NOMO-1 (cell line): ENCODE measurements at regions not wholly inside any gene's neighbourhood (a gene's known extent, or its start where the extent isn't known, plus 50 kb on each side); places are given as distances from the start of the nearest gene placed in this dataset.
"Not testable (repeated sequence)": the region's sequence is repeated elsewhere in the genome, so short reads cannot be mapped to it uniquely, and the experiment has no call there.

Experiments
- DNase-seq, 2 experiments: peaks; one replicate each; lab custom pipeline; 2025; ENCODE audit not compliant: unreplicated experiment in 2 of 2; lab: John Stamatoyannopoulos, UW

- no peak for DNase-seq
Observed at GRCh38 chr6:8829296-8829695, 394.0 kb upstream of the SLC35B3 start.

DNA sequence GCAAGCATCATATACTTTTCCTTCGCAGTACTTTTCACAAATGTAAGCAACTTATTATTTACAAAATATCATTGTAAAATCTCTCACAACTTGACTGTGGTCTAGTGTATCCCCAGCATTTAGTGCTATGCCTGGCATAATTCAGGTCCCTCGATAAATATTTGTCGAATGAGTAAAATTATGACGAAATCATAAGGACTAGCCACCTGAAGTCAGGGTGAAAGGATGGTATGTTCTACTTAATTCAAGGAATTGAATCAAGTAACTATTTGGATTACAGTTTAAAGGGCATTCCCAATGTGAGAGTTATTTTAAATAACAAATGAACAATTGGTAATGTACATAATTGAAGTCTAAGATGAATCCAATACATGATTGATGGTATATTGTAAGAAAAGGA is 393.0 kb upstream of the SLC35B3 start:
- DNase-seq = no peak

DNA sequence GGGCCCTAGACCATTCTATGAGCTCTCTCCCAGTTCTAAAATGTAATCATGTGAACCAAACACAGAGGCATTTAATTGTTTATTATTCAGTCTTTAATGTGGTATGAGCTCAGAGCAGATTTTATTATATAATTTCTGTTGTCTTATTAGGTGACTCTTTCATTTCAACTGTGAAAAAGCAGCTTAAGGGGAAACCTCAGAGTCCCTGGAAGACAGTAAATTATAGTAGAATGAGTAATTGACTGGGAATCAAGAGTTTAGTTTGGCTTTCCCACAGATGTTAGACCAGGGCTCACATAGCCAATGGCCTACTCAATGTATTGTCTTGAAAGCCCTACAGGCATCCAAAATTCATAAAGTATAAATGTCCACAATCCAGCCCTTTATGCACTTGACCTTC is 390.4 kb upstream of the SLC35B3 start:
- no peak for DNase-seq

DNA sequence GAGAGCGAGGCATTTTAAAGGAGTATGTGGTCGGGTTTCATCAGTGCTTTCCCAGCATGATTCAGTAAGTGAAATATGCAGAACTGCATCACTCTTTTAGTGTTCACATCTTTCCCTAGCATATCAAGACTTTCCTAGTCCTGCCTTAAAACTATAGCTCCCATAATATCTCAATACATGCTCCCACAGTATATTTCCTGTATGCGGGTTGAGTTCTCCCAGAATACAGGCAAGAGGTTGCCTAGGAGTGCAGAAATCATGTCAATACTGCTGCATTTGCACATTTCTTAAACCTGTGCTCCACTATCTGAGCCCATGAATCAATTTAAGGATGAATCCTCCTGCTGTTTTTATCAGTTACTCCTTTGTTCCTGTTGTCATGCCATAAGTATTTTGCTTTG is 386.6 kb upstream of the SLC35B3 start:
- no peak for DNase-seq

- DNase-seq = no peak
Observed at GRCh38 chr6:8820313-8820712, 385.0 kb upstream of the SLC35B3 start.

GRCh38 chr6:8819446-8819845 is 384.1 kb upstream of the SLC35B3 start:
- no peak for DNase-seq

DNA sequence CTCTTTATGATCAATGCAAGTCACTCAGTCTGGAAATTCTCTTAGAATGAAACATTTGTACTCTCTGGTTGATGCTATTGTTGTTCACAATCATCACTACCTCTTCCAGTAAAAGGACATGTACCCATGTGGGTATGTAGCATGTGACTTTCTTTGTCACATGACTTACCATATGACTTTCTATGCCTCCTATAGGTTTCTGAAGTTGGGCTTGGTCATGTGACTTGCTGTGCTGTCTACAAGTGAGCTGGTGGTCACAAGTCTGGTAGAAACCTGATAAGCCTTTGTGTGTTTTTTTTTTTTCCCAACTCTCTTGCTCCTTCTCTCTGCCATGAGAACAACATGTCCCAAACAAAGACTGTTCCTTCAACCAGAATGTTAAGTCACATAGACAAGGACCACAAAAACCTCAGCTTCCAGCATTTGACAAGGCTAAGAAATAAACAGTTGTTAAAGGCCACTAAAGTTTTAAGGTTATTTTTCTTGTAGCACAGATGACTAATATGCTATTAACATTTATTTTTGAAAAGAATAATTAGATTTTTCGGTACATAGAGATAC is 379.2 kb upstream of the SLC35B3 start:
- no peak for DNase-seq

DNA sequence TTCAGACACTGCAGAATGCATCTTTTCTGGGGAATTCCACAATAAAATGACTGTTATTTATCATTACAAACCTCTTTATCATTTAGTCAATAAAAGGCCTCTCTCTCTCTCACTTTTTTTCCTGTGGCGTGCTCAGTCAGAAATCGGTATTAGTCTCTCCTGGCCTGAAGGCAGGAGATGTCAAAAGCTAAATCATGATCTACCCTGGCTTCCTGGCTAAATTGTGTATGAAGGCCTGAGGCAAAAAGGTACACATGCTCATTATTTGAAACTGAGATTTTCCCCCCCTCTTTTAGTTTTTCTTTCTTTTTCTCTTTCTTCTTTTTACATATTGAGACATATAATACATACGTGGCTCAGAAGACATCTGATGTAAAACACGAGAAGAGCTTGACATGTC is 375.0 kb upstream of the SLC35B3 start:
- no peak for DNase-seq

DNA sequence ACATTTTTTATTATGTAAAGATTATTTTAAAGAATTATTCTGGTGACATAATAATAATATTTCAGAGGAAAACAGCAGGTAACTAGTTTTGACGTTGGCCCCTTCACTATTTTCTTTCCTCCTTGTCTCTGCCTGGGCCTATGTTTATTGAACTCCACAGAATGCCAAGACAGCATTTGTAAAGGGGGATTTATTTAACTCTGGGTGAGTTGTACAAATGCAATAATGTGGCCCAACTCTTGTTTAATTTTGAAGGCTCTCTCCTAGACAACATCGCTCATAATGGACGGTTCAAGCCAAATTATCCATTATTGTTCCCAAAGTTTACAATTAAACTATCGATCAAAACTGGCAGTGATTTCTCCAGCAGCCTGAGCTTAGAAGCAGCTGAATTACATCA is 374.3 kb upstream of the SLC35B3 start:
- no peak for DNase-seq

GRCh38 chr6:8803181-8803760 is 367.9 kb upstream of the SLC35B3 start:
- DNase-seq = no peak

GRCh38 chr6:8802397-8802796 is 367.1 kb upstream of the SLC35B3 start:
- not testable (repeated sequence) for DNase-seq

DNA sequence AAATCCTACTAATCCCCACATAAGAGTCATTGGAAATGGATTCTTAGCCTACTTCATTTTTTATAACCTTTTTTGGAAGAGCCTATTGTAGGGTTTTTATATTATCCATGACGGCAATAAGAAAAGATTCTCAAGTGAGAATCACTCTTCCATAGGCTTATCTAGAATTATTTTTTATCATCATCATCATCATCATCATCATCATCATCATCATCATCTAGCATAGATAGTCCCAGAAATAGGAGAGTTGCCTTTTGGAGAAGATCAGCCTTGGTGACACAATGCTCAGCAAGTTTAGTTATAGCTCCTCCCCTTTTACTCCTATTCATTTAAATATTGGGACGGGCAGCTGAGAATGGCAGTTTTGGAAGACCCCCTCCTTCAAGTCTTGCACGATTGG is 359.1 kb upstream of the SLC35B3 start:
- DNase-seq = no peak

- DNase-seq = no peak
Observed at GRCh38 chr6:8789878-8790277, 354.5 kb upstream of the SLC35B3 start.

DNA sequence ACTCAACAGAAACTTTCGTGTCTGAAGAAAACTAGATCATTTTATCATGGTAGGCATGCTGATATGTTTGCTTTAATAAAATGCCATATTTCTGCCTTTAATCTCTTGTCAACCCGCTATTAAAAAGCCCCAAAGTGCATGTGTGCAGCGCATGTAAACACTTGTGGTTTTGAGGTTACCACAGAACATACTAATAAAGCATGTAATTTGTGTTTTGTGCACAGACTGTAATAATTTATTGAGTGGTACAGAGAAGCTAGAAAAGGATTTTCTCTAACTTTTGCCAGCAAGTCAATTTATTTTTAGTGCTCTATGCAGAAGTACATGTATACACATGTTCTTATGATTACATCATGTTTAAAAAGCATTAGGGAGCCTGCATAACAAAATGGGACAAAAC is 349.9 kb upstream of the SLC35B3 start:
- DNase-seq = no peak

DNA sequence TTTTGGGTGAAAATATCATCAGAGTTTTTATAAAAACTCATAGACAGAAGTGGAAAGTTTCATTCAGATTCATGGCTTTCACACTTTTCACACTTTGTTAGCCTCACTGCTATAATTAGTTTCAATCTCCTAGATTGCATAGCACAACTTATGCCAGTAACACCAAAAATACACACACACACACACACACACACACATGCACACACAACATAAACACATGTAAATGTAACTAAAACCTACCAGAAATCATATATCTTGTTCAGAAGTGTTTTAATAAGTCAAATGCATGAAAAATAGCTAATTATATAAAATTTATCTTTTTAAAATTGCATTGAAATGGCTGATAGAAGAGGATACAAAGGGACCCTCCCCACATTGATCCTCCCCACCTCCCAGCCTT is 347.8 kb upstream of the SLC35B3 start:
- DNase-seq = no peak

DNA sequence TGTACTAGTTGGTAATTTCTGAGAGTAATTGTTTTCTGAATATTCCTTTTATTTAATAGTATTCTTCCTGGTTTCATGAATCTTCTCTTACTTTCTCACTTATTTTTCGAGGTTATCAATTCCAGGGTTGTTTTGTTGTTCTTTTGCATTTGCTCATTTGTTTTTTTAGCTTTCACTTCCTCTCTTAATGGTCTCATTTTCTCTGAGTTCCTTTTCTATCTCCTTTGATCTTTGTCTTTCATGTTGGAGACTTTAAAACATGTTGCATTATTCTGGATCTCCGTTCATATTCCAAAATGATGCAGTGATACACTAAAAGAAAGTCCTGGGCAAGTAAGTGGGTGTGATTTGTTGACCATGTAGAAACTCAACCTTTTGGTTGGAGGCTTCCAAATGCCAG is 345.3 kb upstream of the SLC35B3 start:
- DNase-seq = peak in 1 of 2 experiments; percentile 35

DNA sequence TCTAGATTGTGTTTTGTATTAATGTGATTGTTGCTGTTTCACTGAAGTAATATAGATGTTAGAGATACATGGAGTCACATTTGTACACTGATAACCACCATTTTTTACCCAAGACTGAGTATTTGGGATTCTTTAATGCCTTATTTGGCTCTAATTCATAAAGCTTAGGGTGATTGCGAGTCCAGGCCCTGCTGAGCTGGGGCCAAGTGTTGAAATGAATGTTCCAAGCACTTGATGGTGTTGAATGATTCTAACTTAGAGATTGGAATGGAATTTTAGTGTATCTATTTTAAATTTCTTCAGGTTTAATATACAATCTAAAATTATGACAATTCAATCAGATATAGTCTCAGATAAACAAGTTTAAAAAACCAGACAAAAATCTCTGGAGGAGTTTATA is 329.4 kb upstream of the SLC35B3 start:
- DNase-seq = no peak

DNA sequence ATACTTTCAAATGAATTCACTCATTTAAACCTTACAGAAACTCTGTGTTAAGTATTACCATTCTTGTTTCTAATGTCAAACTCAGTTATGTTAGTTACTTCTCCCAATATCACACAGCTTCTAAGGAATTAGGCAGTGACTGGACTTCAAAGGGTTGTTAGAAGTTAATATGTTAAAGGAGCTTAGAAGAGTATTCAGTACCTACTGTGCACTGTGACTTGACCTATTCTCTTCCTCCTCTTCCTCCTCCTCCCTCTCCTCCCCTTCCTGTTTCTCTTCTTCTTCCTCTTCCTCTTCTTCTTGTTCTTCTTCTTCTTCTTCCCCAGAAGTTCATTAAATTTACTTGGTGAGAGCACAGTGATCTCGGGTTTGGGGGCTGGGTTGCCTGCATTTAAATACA is 325.6 kb upstream of the SLC35B3 start:
- DNase-seq = no peak

DNA sequence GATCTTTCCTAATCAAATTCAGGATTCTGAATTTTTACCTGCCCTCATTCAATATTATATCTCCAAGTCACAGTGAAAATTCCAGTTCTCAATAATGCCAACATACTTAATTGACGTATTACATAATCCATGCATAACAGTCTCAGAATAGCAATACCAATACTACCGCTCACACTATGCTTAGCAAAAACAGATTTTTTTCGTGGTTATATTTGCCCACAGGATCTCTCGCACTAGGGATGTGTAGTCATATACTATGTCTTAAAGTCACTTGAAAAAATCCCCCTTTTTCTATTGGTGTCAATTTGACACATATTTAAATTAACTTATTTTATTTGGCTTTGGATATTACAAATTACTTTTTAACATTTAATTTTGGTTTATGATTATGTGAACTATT is 323.1 kb upstream of the SLC35B3 start:
- DNase-seq = no peak

DNA sequence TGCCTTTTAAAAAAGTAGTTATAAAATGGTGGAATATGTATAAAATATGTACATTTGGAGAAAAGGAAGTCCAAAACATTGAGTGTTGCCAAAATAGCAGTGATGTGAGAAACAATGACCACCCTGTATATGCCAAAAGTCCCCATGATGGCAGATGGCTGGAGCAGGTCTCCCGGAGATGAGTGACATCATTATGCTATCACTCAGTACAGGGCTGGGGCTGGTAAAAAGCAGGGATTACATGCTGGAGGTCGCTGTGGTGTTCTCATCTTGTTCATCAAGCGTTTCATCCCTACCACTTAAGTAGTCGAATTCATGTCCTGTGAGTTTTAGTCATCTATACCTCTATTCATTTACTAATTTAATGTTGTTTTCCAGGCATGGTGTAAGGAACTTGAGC is 315.3 kb upstream of the SLC35B3 start:
- DNase-seq = no peak

GRCh38 chr6:8749465-8749864 is 314.1 kb upstream of the SLC35B3 start:
- DNase-seq = no peak

- DNase-seq = peak; percentile 32 to 66
Observed at GRCh38 chr6:8743170-8743745, 307.9 kb upstream of the SLC35B3 start.

DNA sequence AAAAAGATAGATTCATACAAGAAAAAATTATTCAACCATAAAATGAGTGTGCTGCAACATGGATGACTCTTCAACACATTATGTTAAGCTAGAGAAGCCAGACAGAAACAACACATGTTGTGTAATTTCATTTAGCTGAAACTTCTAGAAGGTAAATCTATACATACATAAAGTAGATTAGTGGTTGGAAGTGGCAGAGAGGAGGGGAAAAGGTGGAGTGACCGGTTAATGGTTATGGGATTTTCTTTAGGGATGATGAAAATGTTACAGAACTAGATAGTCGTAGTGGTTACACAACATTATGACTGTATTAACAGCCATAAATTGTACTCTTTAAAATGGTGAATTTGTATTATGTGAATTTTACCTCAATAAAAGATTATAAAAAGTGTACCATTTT is 304.1 kb upstream of the SLC35B3 start:
- no peak for DNase-seq
